Endodermal cell (in vitro differentiated cells): ENCODE measurements at regions not wholly inside any gene's neighbourhood (a gene's known extent, or its start where the extent isn't known, plus 50 kb on each side); places are given as distances from the start of the nearest gene placed in this dataset.

Experiments
- DNase-seq: peaks from one replicate; pipeline ENCODE4 v3.0.0-alpha.2; 2017
- H3K27ac ChIP-seq: 2 replicates; pipeline ENCODE4 v1.5.1; 2013; ENCODE audit warnings: mild to moderate bottlenecking, low read depth, low read length, moderate library complexity
- H3K27me3 ChIP-seq: 2 replicates; pipeline ENCODE4 v1.6.1; 2013; ENCODE audit warnings: mild to moderate bottlenecking, low read length, moderate library complexity; ENCODE audit not compliant: insufficient read depth, control insufficient read depth, poor library complexity, severe bottlenecking
- H3K36me3 ChIP-seq: 2 replicates; pipeline ENCODE4 v1.7.0; 2013; ENCODE audit warnings: mild to moderate bottlenecking, low read length, moderate library complexity; ENCODE audit not compliant: control insufficient read depth, insufficient read depth
- H3K4me1 ChIP-seq: one replicate; pipeline ENCODE4 v1.7.0; 2013; ENCODE audit warnings: low read length; ENCODE audit not compliant: control insufficient read depth, insufficient read depth
- H3K4me3 ChIP-seq: 2 replicates; pipeline ENCODE4 v1.5.1; 2013; ENCODE audit warnings: mild to moderate bottlenecking, low read length, moderate library complexity
- H3K9ac ChIP-seq: 2 replicates; pipeline ENCODE4 v1.6.1; 2013; ENCODE audit warnings: mild to moderate bottlenecking, low read length, moderate library complexity; ENCODE audit not compliant: poor library complexity, severe bottlenecking; ENCODE audit errors: extremely low read depth
- H3K9me3 ChIP-seq: 2 replicates; pipeline ENCODE4 v1.6.1; 2013; ENCODE audit warnings: mild to moderate bottlenecking, low read length, moderate library complexity; ENCODE audit not compliant: control insufficient read depth
- H3K27ac Mint-ChIP-seq: 2 replicates; pipeline ENCODE4 v1.8.0; 2020; ENCODE audit warnings: mixed read lengths
- H3K27me3 Mint-ChIP-seq: 2 replicates; pipeline ENCODE4 v1.8.0; 2021; ENCODE audit warnings: mild to moderate bottlenecking, mixed read lengths; ENCODE audit not compliant: insufficient read depth
- H3K36me3 Mint-ChIP-seq: 2 replicates; pipeline ENCODE4 v1.8.0; 2020; ENCODE audit warnings: low read depth, mixed read lengths
- H3K4me1 Mint-ChIP-seq: 2 replicates; pipeline ENCODE4 v1.8.0; 2020; ENCODE audit warnings: mixed read lengths
- H3K4me3 Mint-ChIP-seq: 2 replicates; pipeline ENCODE4 v1.8.0; 2020; ENCODE audit warnings: mild to moderate bottlenecking, moderate library complexity, mixed read lengths
- H3K9me3 Mint-ChIP-seq: 2 replicates; pipeline ENCODE4 v1.8.0; 2020; ENCODE audit warnings: mild to moderate bottlenecking, mixed read lengths
- CTCF ChIP-seq: fragments of 200-600 bp; sonication (generic); conservative IDR thresholded peaks from 2 replicates; pipeline ENCODE4 v1.5.0; 2021; ENCODE audit warnings: antibody characterized with exemption, mild to moderate bottlenecking
- WGBS, 2 experiments: methylation state at CpG; one replicate each; pipeline versions ENCODE4 v1.1.5 to v1.1.7; 2013; ENCODE audit warnings: missing lambda C conversion rate in 2 of 2, mixed read lengths in 1 of 2; ENCODE audit not compliant: insufficient coverage in 1 of 2, insufficient read length in 1 of 2; 5-methylcytosine and 5-hydroxymethylcytosine counted together

- Histone ChIP-seq H3K9me3 (no peaks in the 10 kb centered on the region), H3K9ac (no peak overlapping the region), H3K4me3 (no peak overlapping the region), H3K27me3 (no peaks in the 10 kb centered on the region), H3K36me3 (no peaks in the 10 kb centered on the region), H3K27ac (no peak overlapping the region), H3K4me1 (peaks cover 13% of the 10 kb centered on the region)
- no peak for TF ChIP-seq CTCF
- 44 to 96% methylated on average over 1 to 6 of the region's 6 CpGs for WGBS, 2 experiments
- Mint-ChIP-seq H3K27ac (no peak overlapping the region), H3K4me1 (peaks cover 27% of the 10 kb centered on the region), H3K4me3 (no peak overlapping the region), H3K27me3 (peaks cover 23% of the 10 kb centered on the region), H3K9me3 (no peaks in the 10 kb centered on the region), H3K36me3 (no peaks in the 10 kb centered on the region)
- no peak for DNase-seq
Measured at GRCh38 chr9:108058135-108058814, 568.7 kb upstream of the KLF4 start.

DNA sequence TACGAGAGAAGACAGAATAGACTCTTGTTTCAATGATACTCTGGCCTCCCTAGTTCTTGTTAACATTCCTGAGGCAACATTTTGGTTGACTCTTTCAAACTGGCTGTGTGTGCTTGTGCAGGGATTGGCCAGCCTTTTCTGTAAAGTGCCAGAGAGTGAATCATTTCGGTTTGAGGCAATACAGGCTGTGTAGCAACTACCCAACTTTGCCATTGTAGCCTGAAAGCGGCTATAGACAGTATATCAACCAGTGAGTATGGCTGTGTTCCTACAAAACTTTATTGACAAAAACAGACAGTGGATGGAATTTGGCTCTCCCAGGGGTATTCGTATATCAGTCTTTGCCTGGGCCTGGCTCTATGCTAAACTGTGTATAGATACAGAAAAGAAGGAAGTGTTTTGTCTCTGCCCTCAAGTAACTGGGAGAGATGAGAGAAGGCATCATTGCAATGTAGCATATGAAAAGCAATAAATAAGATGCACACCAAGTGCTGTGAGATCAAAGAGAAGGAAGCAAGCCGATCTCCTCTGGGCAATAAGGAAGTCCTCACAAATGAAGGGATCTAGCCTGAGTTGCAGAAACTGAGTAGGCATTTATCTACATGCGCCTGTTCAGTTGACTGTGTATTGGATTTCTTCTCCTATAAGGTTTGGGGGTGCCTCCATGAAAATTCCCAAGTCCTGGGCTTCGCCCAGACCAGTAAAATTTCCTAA is 568.0 kb upstream of the KLF4 start:
- no peaks in the 10 kb centered on the region for H3K9me3 Mint-ChIP-seq
- 82 to 89% methylated on average over 5 to 7 of the region's 7 CpGs for WGBS, 2 experiments
- Histone ChIP-seq H3K27me3 (no peaks in the 10 kb centered on the region), H3K36me3 (no peaks in the 10 kb centered on the region), H3K4me3 (no peak overlapping the region), H3K27ac (no peak overlapping the region), H3K4me1 (peaks cover 19% of the 10 kb centered on the region), H3K9me3 (no peaks in the 10 kb centered on the region), H3K9ac (no peak overlapping the region)
- DNase-seq: no peak
- no peak overlapping the region for H3K27ac Mint-ChIP-seq
- H3K27me3 Mint-ChIP-seq: peaks cover 21% of the 10 kb centered on the region
- no peak for TF ChIP-seq CTCF
- H3K4me3 Mint-ChIP-seq: no peak overlapping the region
- peaks cover 34% of the 10 kb centered on the region for H3K4me1 Mint-ChIP-seq
- no peaks in the 10 kb centered on the region for H3K36me3 Mint-ChIP-seq

- Histone ChIP-seq H3K4me1 (peaks cover 23% of the 10 kb centered on the region), H3K4me3 (no peak overlapping the region), H3K9me3 (no peaks in the 10 kb centered on the region), H3K27ac (no peak overlapping the region), H3K36me3 (no peaks in the 10 kb centered on the region), H3K9ac (no peak overlapping the region), H3K27me3 (no peaks in the 10 kb centered on the region)
- Mint-ChIP-seq H3K4me3 (no peak overlapping the region), H3K4me1 (peaks cover 41% of the 10 kb centered on the region), H3K9me3 (no peaks in the 10 kb centered on the region), H3K27ac (no peak overlapping the region), H3K36me3 (no peaks in the 10 kb centered on the region), H3K27me3 (peaks cover 21% of the 10 kb centered on the region)
- 100% methylated on average over 1 of the region's 1 CpG; no CpG with 5 or more reads in 1 of the 2 experiments for WGBS, 2 experiments
- no peak for DNase-seq
- TF ChIP-seq CTCF: no peak
Measured at GRCh38 chr9:108056805-108057386, 567.3 kb upstream of the KLF4 start.
